H1 (cell line): ENCODE measurements at regions not wholly inside any gene's neighbourhood (a gene's known extent, or its start where the extent isn't known, plus 50 kb on each side); places are given as distances from the start of the nearest gene placed in this dataset.
A peak's percentile ranks its signal among the peaks of the same experiment; 100 is the strongest.

Source experiments
- CTCF ChIA-PET: fragments of 300-600 bp; sonication (Branson Sonifier 250); formaldehyde crosslinking; loops from one replicate; lab custom pipeline; 2021; ENCODE audit not compliant: partially characterized antibody; lab: Charles Lee
- POLR2A ChIA-PET: fragments of 300-600 bp; sonication (Branson Sonifier 250); formaldehyde crosslinking; loops from one replicate; lab custom pipeline; 2021; ENCODE audit warnings: inconsistent platforms; ENCODE audit not compliant: partially characterized antibody; lab: Charles Lee
- DNase-seq, 2 experiments: peaks; one replicate each; pipeline versions ENCODE4 v3.0.0 to v3.0.0-alpha.2; 2010 to 2022; ENCODE audit warnings: low spot score in 2 of 2, low read depth in 1 of 2, mixed read lengths in 1 of 2
- FAIRE-seq: peaks from 2 replicates; lab custom pipeline; 2011; peaks lifted over from hg19 to GRCh38; lab: Jason Lieb, UNC
- H2AFZ ChIP-seq: 2 replicates; pipeline ENCODE4 v1.8.1; 2012; ENCODE audit warnings: low read length, inconsistent platforms
- H2AK5ac ChIP-seq: 2 replicates; pipeline ENCODE4 v1.6.1; 2013; ENCODE audit warnings: low read depth, low read length
- H2BK120ac ChIP-seq: replicated peaks from 2 replicates; pipeline ENCODE3; 2013; ENCODE audit warnings: low read depth, low read length, inconsistent platforms
- H2BK12ac ChIP-seq: 2 replicates; pipeline ENCODE4 v1.6.1; 2013; ENCODE audit warnings: low read depth, low read length
- H2BK15ac ChIP-seq: 2 replicates; pipeline ENCODE4 v1.6.1; 2013; ENCODE audit warnings: low read length
- H2BK20ac ChIP-seq: 2 replicates; pipeline ENCODE4 v1.6.1; 2013; ENCODE audit warnings: low read length
- H2BK5ac ChIP-seq: 2 replicates; pipeline ENCODE4 v1.6.1; 2013; ENCODE audit warnings: low read depth, low read length
- H3K14ac ChIP-seq: 2 replicates; pipeline ENCODE4 v1.6.1; 2013; ENCODE audit warnings: inconsistent platforms; ENCODE audit not compliant: insufficient read length
- H3K18ac ChIP-seq: 2 replicates; pipeline ENCODE4 v1.6.1; 2013; ENCODE audit warnings: low read length; ENCODE audit errors: extremely low read depth
- H3K23ac ChIP-seq: 2 replicates; pipeline ENCODE4 v1.6.1; 2013; ENCODE audit warnings: inconsistent platforms; ENCODE audit not compliant: insufficient read length
- H3K23me2 ChIP-seq: 2 replicates; pipeline ENCODE4 v1.6.1; 2013; ENCODE audit warnings: low read depth, low read length
- H3K27ac ChIP-seq: 2 replicates; pipeline ENCODE4 v1.6.1; 2011; ENCODE audit warnings: low read depth, low read length, inconsistent platforms
- H3K27me3 ChIP-seq, 4 experiments: replicated peaks in 1 of 4; 1 replicate in 1 of 4; 2 replicates in 3 of 4; pipeline versions ENCODE4 v1.6.1 to v1.8.1; 2011 to 2013; ENCODE audit warnings: low read length in 3 of 4, mild to moderate bottlenecking in 3 of 4, inconsistent platforms in 2 of 4, mixed read lengths in 2 of 4, moderate library complexity in 1 of 4; ENCODE audit not compliant: control insufficient read depth in 3 of 4, insufficient read depth in 3 of 4; ENCODE audit errors: extremely low read depth in 1 of 4
- H3K36me3 ChIP-seq, 4 experiments: 2 replicates each; pipeline versions ENCODE4 v1.6.1 to v1.8.1; 2011 to 2013; ENCODE audit warnings: mild to moderate bottlenecking in 4 of 4, low read length in 3 of 4, moderate library complexity in 2 of 4, control low read depth in 1 of 4, inconsistent platforms in 1 of 4; ENCODE audit not compliant: insufficient read depth in 4 of 4, control insufficient read depth in 2 of 4
- H3K4ac ChIP-seq: replicated peaks from 2 replicates; pipeline ENCODE3; 2013; ENCODE audit warnings: low read length, low read depth, mixed read lengths, inconsistent platforms; ENCODE audit not compliant: insufficient read length
- H3K4me1 ChIP-seq, 4 experiments: replicated peaks in 1 of 4; 1 replicate in 1 of 4; 2 replicates in 3 of 4; pipeline versions ENCODE4 v1.6.1 to v1.8.1; 2011 to 2013; ENCODE audit warnings: low read length in 3 of 4, inconsistent platforms in 2 of 4, mixed read lengths in 1 of 4; ENCODE audit not compliant: insufficient read depth in 4 of 4, control insufficient read depth in 3 of 4
- H3K4me2 ChIP-seq, 2 experiments: 2 replicates each; pipeline versions ENCODE4 v1.6.1 to v1.8.1; 2011 to 2013; ENCODE audit warnings: low read depth in 2 of 2, low read length in 2 of 2, control low read depth in 1 of 2, inconsistent platforms in 1 of 2, mild to moderate bottlenecking in 1 of 2; ENCODE audit not compliant: insufficient read depth in 1 of 2
- H3K4me3 ChIP-seq, 4 experiments: fragments of 200-600, 300-600 bp in 1 of 4; sonication (generic), shearing (Covaris generic), sonication (Bioruptor Twin) in 1 of 4; 2 replicates each; pipeline versions ENCODE4 v1.5.1 to v1.8.1; 2011 to 2016; ENCODE audit warnings: low read length in 4 of 4, low read depth in 3 of 4, control low read depth in 2 of 4, inconsistent platforms in 2 of 4, mild to moderate bottlenecking in 2 of 4, mixed read lengths in 1 of 4, moderate library complexity in 1 of 4; ENCODE audit not compliant: insufficient read depth in 2 of 4; ENCODE audit errors: extremely low read depth in 1 of 4
- H3K56ac ChIP-seq: replicated peaks from 2 replicates; pipeline ENCODE3; 2013; ENCODE audit warnings: low read depth, mild to moderate bottlenecking, mixed read lengths, low read length, inconsistent platforms; ENCODE audit not compliant: insufficient read length
- H3K79me1 ChIP-seq: 2 replicates; pipeline ENCODE4 v1.6.1; 2013; ENCODE audit warnings: low read depth, low read length, control low read depth
- H3K79me2 ChIP-seq, 2 experiments: 2 replicates each; pipeline versions ENCODE4 v1.6.1 to v1.8.1; 2012 to 2013; ENCODE audit warnings: low read length in 2 of 2, mild to moderate bottlenecking in 2 of 2, inconsistent platforms in 1 of 2; ENCODE audit not compliant: insufficient read depth in 2 of 2, control insufficient read depth in 1 of 2
- H3K9ac ChIP-seq, 4 experiments: replicated peaks in 1 of 4; 1 replicate in 1 of 4; 2 replicates in 3 of 4; pipeline versions ENCODE4 v1.6.1 to v1.8.1; 2011 to 2013; ENCODE audit warnings: low read depth in 3 of 4, low read length in 3 of 4, control low read depth in 2 of 4, mild to moderate bottlenecking in 2 of 4, moderate library complexity in 2 of 4, inconsistent platforms in 1 of 4; ENCODE audit errors: extremely low read depth in 1 of 4
- H3K9me3 ChIP-seq, 2 experiments: 2 replicates each; pipeline versions ENCODE4 v1.6.1 to v1.8.1; 2012 to 2013; ENCODE audit warnings: mild to moderate bottlenecking in 2 of 2, moderate library complexity in 2 of 2, control low read depth in 1 of 2, inconsistent platforms in 1 of 2, low read depth in 1 of 2, low read length in 1 of 2, mixed read lengths in 1 of 2; ENCODE audit not compliant: insufficient read depth in 2 of 2
- H4K20me1 ChIP-seq, 2 experiments: replicated peaks in 1 of 2; 2 replicates each; pipeline versions ENCODE3 to v1.8.1; 2011 to 2013; ENCODE audit warnings: inconsistent platforms in 2 of 2, low read length in 2 of 2, mild to moderate bottlenecking in 1 of 2; ENCODE audit not compliant: insufficient read depth in 2 of 2, control insufficient read depth in 1 of 2
- H4K5ac ChIP-seq: 2 replicates; pipeline ENCODE4 v1.6.1; 2013; ENCODE audit warnings: low read length, low read depth, mixed read lengths, inconsistent platforms; ENCODE audit not compliant: insufficient read length
- H4K8ac ChIP-seq: 2 replicates; pipeline ENCODE4 v1.8.0; 2013; ENCODE audit warnings: mild to moderate bottlenecking, moderate library complexity, low read length, inconsistent platforms; ENCODE audit not compliant: insufficient read depth; ENCODE audit errors: extremely low read depth
- H4K91ac ChIP-seq: replicated peaks from 2 replicates; pipeline ENCODE3; 2013; ENCODE audit warnings: low read length, mixed read lengths, inconsistent platforms; ENCODE audit not compliant: insufficient read length
- MAX ChIP-seq: IDR thresholded peaks from 2 replicates; pipeline ENCODE4 v1.6.1; 2012; ENCODE audit warnings: inconsistent platforms

- ChIA-PET CTCF (interaction anchor here (0.6 kb wide), 1 partner anchor 111 kb away, joined by 4 read pairs; no protein-coding TSS in a partner anchor), POLR2A (no interaction called here)
- H3K56ac ChIP-seq, result no peak overlapping the region
- no peak overlapping the region for H3K23ac ChIP-seq
- FAIRE-seq (no peak), DNase-seq (no peak)
- H2BK120ac ChIP-seq, result no peak overlapping the region
- H2AFZ ChIP-seq, result no peak overlapping the region
- H3K4me3 ChIP-seq, result peak overlapping the region in 1 of 4 experiments; percentile 1; a peak in 1 of 8 replicates
- no peak overlapping the region for H2BK5ac ChIP-seq
- H4K5ac ChIP-seq, result no peak overlapping the region
- no peak overlapping the region for H3K27ac ChIP-seq
- H2BK20ac ChIP-seq, result no peak overlapping the region
- H3K4me2 ChIP-seq, result peak overlapping the region; percentile 34 to 35; a peak in 2 of 4 replicates
- H3K79me1 ChIP-seq, result no peaks in the 10 kb centered on the region
- H4K20me1 ChIP-seq, result no peaks in the 10 kb centered on the region
- no peak overlapping the region for H2AK5ac ChIP-seq
- no peak overlapping the region for H3K9ac ChIP-seq
- no peaks in the 10 kb centered on the region for H3K36me3 ChIP-seq
- no peak overlapping the region for H3K4ac ChIP-seq
- no peaks in the 10 kb centered on the region for H3K9me3 ChIP-seq
- no peak overlapping the region for H4K8ac ChIP-seq
- H3K14ac ChIP-seq, result no peak overlapping the region
- no peaks in the 10 kb centered on the region for H3K27me3 ChIP-seq
- H3K4me1 ChIP-seq, result peaks cover 0 to 4% (median 0%) of the 10 kb centered on the region in 4 experiments; a peak in 1 of 7 replicates
- H3K18ac ChIP-seq, result no peak overlapping the region
- H4K91ac ChIP-seq, result no peak overlapping the region
- peak overlapping the region; percentile 17; the same call in 1 of the 2 replicates for H2BK12ac ChIP-seq
- H2BK15ac ChIP-seq, result no peak overlapping the region
- no peaks in the 10 kb centered on the region for H3K79me2 ChIP-seq
- no peaks in the 10 kb centered on the region for H3K23me2 ChIP-seq
- no peak for TF ChIP-seq MAX
These were observed 1172.6 kb upstream of the CELF2 start for GRCh38 chr10:9845075-9845474.
